HEK293T (cell line): ENCODE measurements at regions not wholly inside any gene's neighbourhood (a gene's known extent, or its start where the extent isn't known, plus 50 kb on each side); places are given as distances from the start of the nearest gene placed in this dataset.

Experiments
- CTBP1 ChIP-seq: fragments of 450-650 bp; IDR thresholded peaks from 2 replicates; pipeline ENCODE4 v1.6.1; 2016; ENCODE audit warnings: borderline replicate concordance
- ELF4 ChIP-seq: fragments of 450-650 bp; IDR thresholded peaks from 2 replicates; pipeline ENCODE4 v1.6.1; 2017; ENCODE audit warnings: antibody characterized with exemption
- FOXA1 ChIP-seq: fragments of 450-650 bp; IDR thresholded peaks from 2 replicates; pipeline ENCODE4 v1.6.1; 2016; ENCODE audit warnings: mild to moderate bottlenecking
- FOXK2 ChIP-seq: fragments of 450-650 bp; IDR thresholded peaks from 2 replicates; pipeline ENCODE4 v1.6.1; 2016; ENCODE audit warnings: mild to moderate bottlenecking
- FOXM1 ChIP-seq: fragments of 450-650 bp; IDR thresholded peaks from 2 replicates; pipeline ENCODE4 v1.6.1; 2017; ENCODE audit warnings: mild to moderate bottlenecking, borderline replicate concordance
- HDGF ChIP-seq: fragments of 450-650 bp; IDR thresholded peaks from 2 replicates; pipeline ENCODE4 v1.6.1; 2017; ENCODE audit warnings: antibody characterized with exemption, borderline replicate concordance
- L3MBTL2 ChIP-seq: fragments of 450-650 bp; conservative IDR thresholded peaks from 2 replicates; pipeline ENCODE4 v1.6.1; 2016; ENCODE audit warnings: mild to moderate bottlenecking
- NFRKB ChIP-seq: fragments of 450-650 bp; IDR thresholded peaks from 2 replicates; pipeline ENCODE4 v1.6.1; 2016; ENCODE audit warnings: mild to moderate bottlenecking, moderate library complexity
- PKNOX1 ChIP-seq: fragments of 450-650 bp; IDR thresholded peaks from 2 replicates; pipeline ENCODE4 v1.6.1; 2016
- SP1 ChIP-seq: fragments of 450-650 bp; IDR thresholded peaks from 2 replicates; pipeline ENCODE4 v1.6.1; 2017
- SUZ12 ChIP-seq: fragments of 450-650 bp; IDR thresholded peaks from 2 replicates; pipeline ENCODE4 v1.6.1; 2016; ENCODE audit warnings: mild to moderate bottlenecking
- TARDBP ChIP-seq: fragments of 450-650 bp; IDR thresholded peaks from 2 replicates; pipeline ENCODE4 v1.6.1; 2016

- TF ChIP-seq NFRKB (no peak), FOXA1 (no peak), FOXM1 (no peak), TARDBP (no peak), SUZ12 (no peak), PKNOX1 (no peak), SP1 (no peak), HDGF (no peak), FOXK2 (no peak), L3MBTL2 (no peak), CTBP1 (no peak), ELF4 (no peak)
Measured at GRCh38 chr20:39890697-39891096, 798.3 kb downstream of the MAFB start.
